IMR-90 (cell line): ENCODE measurements at regions not wholly inside any gene's neighbourhood (a gene's known extent, or its start where the extent isn't known, plus 50 kb on each side); places are given as distances from the start of the nearest gene placed in this dataset.

ENCODE experiments used
- ATAC-seq: fragments of 200-7000 bp; cut with Tn5 transposase; 2 replicates; pipeline ENCODE4 v1.9.1; 2020; ENCODE audit warnings: low read depth, mild to moderate bottlenecking, moderate library complexity
- BruUV-seq: library from RNA; stranded (reverse); fragments of 400-500 nt; replicated peaks from 2 replicates; lab custom pipeline; 2021; lab: Mats Ljungman, UMichigan
- CTCF ChIA-PET: fragments of 300-600 bp; formaldehyde crosslinking; extraction: SDS; loops from one replicate; lab custom pipeline; 2021; ENCODE audit warnings: antibody characterized with exemption; lab: Yijun Ruan, JAX
- POLR2A ChIA-PET: fragments of 300-600 bp; sonication (Branson Sonifier 250); formaldehyde crosslinking; loops from one replicate; lab custom pipeline; 2022; ENCODE audit warnings: antibody characterized with exemption; ENCODE audit not compliant: unreplicated experiment; lab: Charles Lee
- DNase-seq: peaks from one replicate; pipeline ENCODE4 v3.0.0; 2013
- H2AFZ ChIP-seq: replicated peaks from 2 replicates; pipeline ENCODE3; 2013; ENCODE audit warnings: low read length, mild to moderate bottlenecking; ENCODE audit not compliant: poor library complexity
- H2AK5ac ChIP-seq: 2 replicates; pipeline ENCODE4 v1.6.1; 2013; ENCODE audit warnings: low read depth, low read length, inconsistent platforms
- H2AK9ac ChIP-seq: replicated peaks from 2 replicates; pipeline ENCODE3; 2013; ENCODE audit warnings: mild to moderate bottlenecking, low read depth, low read length, moderate library complexity; ENCODE audit not compliant: poor library complexity
- H2BK120ac ChIP-seq: 2 replicates; pipeline ENCODE4 v1.6.1; 2013; ENCODE audit warnings: low read depth, low read length, inconsistent platforms
- H2BK15ac ChIP-seq: 3 replicates; pipeline ENCODE4 v1.6.1; 2013; ENCODE audit warnings: low read depth, low read length, inconsistent platforms
- H2BK20ac ChIP-seq: 2 replicates; pipeline ENCODE4 v1.6.1; 2013; ENCODE audit warnings: low read depth, mild to moderate bottlenecking, inconsistent platforms, low read length, moderate library complexity
- H2BK5ac ChIP-seq: 2 replicates; pipeline ENCODE4 v1.6.1; 2013; ENCODE audit warnings: mild to moderate bottlenecking, low read depth, low read length, inconsistent platforms; ENCODE audit not compliant: poor library complexity, severe bottlenecking
- H3K14ac ChIP-seq: replicated peaks from 2 replicates; pipeline ENCODE4 v1.6.1; 2013; ENCODE audit warnings: low read depth, low read length, inconsistent platforms
- H3K18ac ChIP-seq: 2 replicates; pipeline ENCODE4 v1.6.1; 2013; ENCODE audit warnings: low read depth, low read length, control low read depth
- H3K23ac ChIP-seq: 2 replicates; pipeline ENCODE4 v1.6.1; 2013; ENCODE audit warnings: low read depth, low read length, inconsistent platforms
- H3K27ac ChIP-seq: 2 replicates; pipeline ENCODE4 v1.5.1; 2013; ENCODE audit warnings: mild to moderate bottlenecking, control low read depth, low read length; ENCODE audit not compliant: insufficient read depth
- H3K27me3 ChIP-seq: 2 replicates; pipeline ENCODE4 v1.6.1; 2013; ENCODE audit warnings: low read length; ENCODE audit not compliant: control insufficient read depth, insufficient read depth
- H3K36me3 ChIP-seq: 2 replicates; pipeline ENCODE4 v1.6.1; 2013; ENCODE audit warnings: low read length, mixed read lengths; ENCODE audit not compliant: control insufficient read depth, insufficient read depth
- H3K4ac ChIP-seq: 2 replicates; pipeline ENCODE4 v1.6.1; 2013; ENCODE audit warnings: low read depth, low read length, inconsistent platforms
- H3K4me1 ChIP-seq: 2 replicates; pipeline ENCODE4 v1.6.1; 2013; ENCODE audit warnings: low read length, mixed read lengths; ENCODE audit not compliant: control insufficient read depth, insufficient read depth
- H3K4me2 ChIP-seq: 2 replicates; pipeline ENCODE4 v1.6.1; 2013; ENCODE audit warnings: low read depth, mild to moderate bottlenecking, control low read depth, low read length, moderate library complexity
- H3K4me3 ChIP-seq: 2 replicates; pipeline ENCODE4 v1.5.1; 2013; ENCODE audit warnings: low read depth, mild to moderate bottlenecking, control low read depth, low read length, moderate library complexity; ENCODE audit not compliant: insufficient read depth
- H3K56ac ChIP-seq: 2 replicates; pipeline ENCODE4 v1.6.1; 2013; ENCODE audit warnings: low read length, inconsistent platforms; ENCODE audit not compliant: insufficient read depth; ENCODE audit errors: extremely low read depth
- H3K79me1 ChIP-seq, 2 experiments: 2 replicates each; pipeline ENCODE4 v1.6.1; 2013; ENCODE audit warnings: low read length in 2 of 2, inconsistent platforms in 1 of 2, low read depth in 1 of 2
- H3K9ac ChIP-seq: 2 replicates; pipeline ENCODE4 v1.6.1; 2013; ENCODE audit warnings: low read depth, low read length, control low read depth
- H3K9me1 ChIP-seq: 2 replicates; pipeline ENCODE4 v1.6.1; 2013; ENCODE audit warnings: low read length, inconsistent platforms; ENCODE audit not compliant: insufficient read depth
- H3K9me3 ChIP-seq: 2 replicates; pipeline ENCODE4 v1.6.1; 2013; ENCODE audit warnings: low read length; ENCODE audit not compliant: control insufficient read depth, insufficient read depth
- H4K20me1 ChIP-seq: 2 replicates; pipeline ENCODE4 v1.6.1; 2013; ENCODE audit warnings: low read length, inconsistent platforms; ENCODE audit not compliant: insufficient read depth
- H4K5ac ChIP-seq: 2 replicates; pipeline ENCODE4 v1.6.1; 2013; ENCODE audit warnings: mild to moderate bottlenecking, low read depth, low read length, control low read depth
- H4K8ac ChIP-seq, 2 experiments: 2 replicates each; pipeline ENCODE4 v1.6.1; 2013; ENCODE audit warnings: low read depth in 2 of 2, low read length in 2 of 2, control low read depth in 1 of 2, inconsistent platforms in 1 of 2
- H4K91ac ChIP-seq: 2 replicates; pipeline ENCODE4 v1.6.1; 2013; ENCODE audit warnings: low read depth, low read length, inconsistent platforms; ENCODE audit not compliant: insufficient read depth
- BHLHE40 ChIP-seq: fragments of 150-350 bp; IDR thresholded peaks from 2 replicates; pipeline ENCODE4 v1.6.1; 2016; ENCODE audit warnings: mild to moderate bottlenecking, low read depth, low read length
- CEBPB ChIP-seq: IDR thresholded peaks from 2 replicates; pipeline ENCODE4 v1.6.1; 2012; ENCODE audit warnings: low read depth, low read length, improper control_type of control experiment
- CHD1 ChIP-seq: IDR thresholded peaks from 2 replicates; pipeline ENCODE4 v1.6.1; 2012; ENCODE audit warnings: low read depth, low read length, improper control_type of control experiment
- FOS ChIP-seq: fragments of 150-350 bp; IDR thresholded peaks from 2 replicates; pipeline ENCODE4 v1.6.1; 2016; ENCODE audit warnings: low read depth, low read length
- MAFK ChIP-seq: IDR thresholded peaks from 2 replicates; pipeline ENCODE4 v1.6.1; 2012; ENCODE audit warnings: low read depth, low read length, improper control_type of control experiment
- RAD21 ChIP-seq: IDR thresholded peaks from 2 replicates; pipeline ENCODE4 v1.6.1; 2012; ENCODE audit warnings: low read length, improper control_type of control experiment
- RFX5 ChIP-seq: IDR thresholded peaks from 2 replicates; pipeline ENCODE4 v1.8.0; 2012; ENCODE audit warnings: low read depth, mild to moderate bottlenecking, low read length, moderate library complexity
- dilution Hi-C: fragments of 300-500 bp; cut with HindIII; formaldehyde crosslinking; loops from one replicate; pipeline ENCODE4 v1.14.3; 2018; ENCODE audit warnings: low sequenced_read_pairs; ENCODE audit not compliant: unreplicated experiment
- in situ Hi-C: fragments of 300-500 bp; cut with MboI; formaldehyde crosslinking; loops from 3 replicates; pipeline ENCODE4 v1.14.3; 2019; ENCODE audit warnings: low sequenced_read_pairs, inconsistent platforms, mixed read lengths
- intact Hi-C: fragments of 100-400 bp; cut with micrococcal nuclease; formaldehyde crosslinking; loops from 2 replicates; pipeline ENCODE4 v1.10.0; 2022
- TF ChIP-seq, protein P1 (sequence below): conservative IDR thresholded peaks from 2 replicates; pipeline ENCODE4 v1.5.1; 2012; ENCODE audit warnings: mild to moderate bottlenecking, low read depth, low read length, improper control_type of control experiment

- ATAC-seq (no peak), DNase-seq (no peak)
- Histone ChIP-seq H2BK120ac (no peak overlapping the region), H3K9me3 (no peaks in the 10 kb centered on the region), H3K14ac (no peak overlapping the region), H4K5ac (no peak overlapping the region), H2AFZ (no peak overlapping the region), H3K4ac (no peak overlapping the region), H2BK15ac (no peak overlapping the region), H3K56ac (no peak overlapping the region), H3K27me3 (no peaks in the 10 kb centered on the region; the same call in 1 of the 2 replicates), H3K4me2 (no peak overlapping the region), H2AK5ac (no peak overlapping the region), H4K8ac (no peak overlapping the region), H3K36me3 (no peaks in the 10 kb centered on the region), H2BK20ac (no peak overlapping the region), H3K4me1 (no peaks in the 10 kb centered on the region), H3K18ac (no peak overlapping the region), H3K23ac (no peak overlapping the region), H2AK9ac (no peak overlapping the region), H2BK5ac (no peak overlapping the region), H3K4me3 (no peak overlapping the region), H4K20me1 (no peaks in the 10 kb centered on the region), H3K27ac (no peak overlapping the region), H4K91ac (no peak overlapping the region), H3K79me1 (no peaks in the 10 kb centered on the region), H3K9me1 (no peaks in the 10 kb centered on the region), H3K9ac (no peak overlapping the region)
- ChIA-PET POLR2A (no interaction called here), CTCF (no interaction called here)
- no TSS peak for BruUV-seq
- intact Hi-C loops: no loop called here
- in situ Hi-C loops: no loop called here
- dilution Hi-C loops: no loop called here
- TF ChIP-seq RFX5: no peak
- no peak for TF ChIP-seq CEBPB
- no peak for TF ChIP-seq BHLHE40
- no peak for TF ChIP-seq MAFK
- no peak for TF ChIP-seq CHD1
- TF ChIP-seq RAD21: no peak
- TF ChIP-seq FOS: no peak
- TF ChIP-seq, protein P1, sequence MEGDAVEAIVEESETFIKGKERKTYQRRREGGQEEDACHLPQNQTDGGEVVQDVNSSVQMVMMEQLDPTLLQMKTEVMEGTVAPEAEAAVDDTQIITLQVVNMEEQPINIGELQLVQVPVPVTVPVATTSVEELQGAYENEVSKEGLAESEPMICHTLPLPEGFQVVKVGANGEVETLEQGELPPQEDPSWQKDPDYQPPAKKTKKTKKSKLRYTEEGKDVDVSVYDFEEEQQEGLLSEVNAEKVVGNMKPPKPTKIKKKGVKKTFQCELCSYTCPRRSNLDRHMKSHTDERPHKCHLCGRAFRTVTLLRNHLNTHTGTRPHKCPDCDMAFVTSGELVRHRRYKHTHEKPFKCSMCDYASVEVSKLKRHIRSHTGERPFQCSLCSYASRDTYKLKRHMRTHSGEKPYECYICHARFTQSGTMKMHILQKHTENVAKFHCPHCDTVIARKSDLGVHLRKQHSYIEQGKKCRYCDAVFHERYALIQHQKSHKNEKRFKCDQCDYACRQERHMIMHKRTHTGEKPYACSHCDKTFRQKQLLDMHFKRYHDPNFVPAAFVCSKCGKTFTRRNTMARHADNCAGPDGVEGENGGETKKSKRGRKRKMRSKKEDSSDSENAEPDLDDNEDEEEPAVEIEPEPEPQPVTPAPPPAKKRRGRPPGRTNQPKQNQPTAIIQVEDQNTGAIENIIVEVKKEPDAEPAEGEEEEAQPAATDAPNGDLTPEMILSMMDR: no peak
These were observed 71.5 kb upstream of the N4BP1 start for GRCh38 chr16:48681520-48681919.
